ENCODE measurements at regions not wholly inside any gene's neighbourhood (a gene's known extent, or its start where the extent isn't known, plus 50 kb on each side); places are given as distances from the start of the nearest gene placed in this dataset.
"Not testable (repeated sequence)": the region's sequence is repeated elsewhere in the genome, so short reads cannot be mapped to it uniquely, and the experiment has no call there.

- H3K27me3 ChIP-seq (ENCODE audit: control insufficient read depth, insufficient read depth, low read length); POLR2A ChIA-PET; DNase-seq (ENCODE audit: low read depth, low spot score); H3K4me3 ChIP-seq (ENCODE audit: low read depth, low read length); H3K9me3 ChIP-seq (ENCODE audit: control insufficient read depth, insufficient read depth, low read length); H3K27ac ChIP-seq (ENCODE audit: low read depth, low read length); CTCF ChIA-PET: not testable (repeated sequence)
These were observed 114.5 kb upstream of the VOPP1 start for GRCh38 chr7:55686771-55687170.

DNA sequence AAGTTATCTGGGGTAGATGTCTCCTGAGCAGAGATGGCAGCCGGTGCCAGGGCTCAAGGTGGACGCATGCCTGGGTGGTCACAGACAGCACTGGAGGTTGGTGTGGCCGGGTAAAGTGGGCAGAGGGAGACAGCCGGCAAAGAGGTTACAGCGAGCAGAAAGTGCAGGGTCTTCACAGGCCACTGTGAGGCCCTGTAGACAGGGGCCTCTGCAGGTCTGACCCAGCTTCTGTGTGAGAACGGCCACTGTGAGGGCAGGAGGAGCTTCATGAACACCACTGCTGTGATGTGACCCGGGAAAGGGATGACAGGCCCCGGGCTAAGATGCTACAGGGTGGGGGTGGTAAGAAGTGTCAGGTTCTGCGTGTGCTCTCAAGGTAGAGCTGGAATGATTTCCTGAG, 111.2 kb upstream of the VOPP1 start:
- POLR2A ChIA-PET; H3K27me3 ChIP-seq (ENCODE audit: control insufficient read depth, insufficient read depth, low read length); CTCF ChIA-PET; H3K27ac ChIP-seq (ENCODE audit: low read depth, low read length); DNase-seq (ENCODE audit: low read depth, low spot score); H3K4me3 ChIP-seq (ENCODE audit: low read depth, low read length); H3K9me3 ChIP-seq (ENCODE audit: control insufficient read depth, insufficient read depth, low read length): not testable (repeated sequence)

GRCh38 chr7:55675589-55675988, 103.3 kb upstream of the VOPP1 start:
- DNase-seq (ENCODE audit: low read depth, low spot score); POLR2A ChIA-PET: not testable (repeated sequence)

GRCh38 chr7:55673525-55673924, 101.2 kb upstream of the VOPP1 start:
- H3K27ac ChIP-seq (ENCODE audit: low read depth, low read length); H3K4me3 ChIP-seq (ENCODE audit: low read depth, low read length); POLR2A ChIA-PET; H3K27me3 ChIP-seq (ENCODE audit: control insufficient read depth, insufficient read depth, low read length); H3K9me3 ChIP-seq (ENCODE audit: control insufficient read depth, insufficient read depth, low read length); DNase-seq (ENCODE audit: low read depth, low spot score): not testable (repeated sequence)
- CTCF ChIA-PET, result interaction anchor here (0.5 kb wide), 1 partner anchor 458 kb away, joined by 5 read pairs; no protein-coding TSS in a partner anchor

More at GRCh38 chr7:55675589-55675988, 103.3 kb upstream of the VOPP1 start:
- H3K27ac ChIP-seq (ENCODE audit: low read depth, low read length); CTCF ChIA-PET; H3K9me3 ChIP-seq (ENCODE audit: control insufficient read depth, insufficient read depth, low read length); H3K27me3 ChIP-seq (ENCODE audit: control insufficient read depth, insufficient read depth, low read length); H3K4me3 ChIP-seq (ENCODE audit: low read depth, low read length): not testable (repeated sequence)

- H3K4me3 ChIP-seq (ENCODE audit: low read depth, low read length); H3K9me3 ChIP-seq (ENCODE audit: control insufficient read depth, insufficient read depth, low read length); DNase-seq (ENCODE audit: low read depth, low spot score); POLR2A ChIA-PET; H3K27ac ChIP-seq (ENCODE audit: low read depth, low read length); H3K27me3 ChIP-seq (ENCODE audit: control insufficient read depth, insufficient read depth, low read length); CTCF ChIA-PET: not testable (repeated sequence)
These were observed 99.8 kb upstream of the VOPP1 start for GRCh38 chr7:55672084-55672483.

GRCh38 chr7:55657654-55658053, 85.4 kb upstream of the VOPP1 start:
- H3K27me3 ChIP-seq (ENCODE audit: control insufficient read depth, insufficient read depth, low read length), result no peaks in the 10 kb centered on the region
- no peaks in the 10 kb centered on the region for H3K9me3 ChIP-seq (ENCODE audit: control insufficient read depth, insufficient read depth, low read length)
- no peak overlapping the region for H3K27ac ChIP-seq (ENCODE audit: low read depth, low read length)
- DNase-seq (ENCODE audit: low read depth, low spot score), result no peak
- POLR2A ChIA-PET, result no interaction called here
- no peak for TF ChIP-seq CTCF (IDR thresholded peaks at IDR 0.05; ENCODE audit: low read depth, low read length)
- CTCF ChIA-PET, result interaction anchor here (0.7 kb wide), 1 partner anchor 306 kb away, joined by 4 read pairs; no protein-coding TSS in a partner anchor
- H3K4me3 ChIP-seq (ENCODE audit: low read depth, low read length), result no peak overlapping the region

DNA sequence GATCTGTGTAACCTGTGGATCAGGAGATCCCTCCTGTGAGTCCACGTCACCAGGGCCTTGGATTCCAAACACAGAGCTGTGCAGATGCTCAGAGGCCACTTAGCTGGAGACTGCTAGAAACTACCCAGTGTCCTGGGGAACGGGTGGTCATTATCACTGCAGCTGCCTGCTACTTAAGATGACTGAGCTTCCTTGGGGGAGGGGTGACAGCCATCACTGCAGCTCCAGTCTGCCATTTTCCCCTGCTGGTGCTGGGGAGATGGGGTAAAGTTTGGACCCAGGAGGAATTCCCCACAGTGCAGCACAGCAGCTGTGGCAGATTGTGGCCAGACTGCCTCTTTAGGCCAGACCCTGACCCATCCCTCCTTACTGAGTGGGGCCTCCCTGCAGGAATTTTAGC, 78.8 kb upstream of the VOPP1 start:
- Histone ChIP-seq H3K9me3 (ENCODE audit: control insufficient read depth, insufficient read depth, low read length) (no peaks in the 10 kb centered on the region), H3K4me3 (ENCODE audit: low read depth, low read length) (no peak overlapping the region), H3K27ac (ENCODE audit: low read depth, low read length) (no peak overlapping the region), H3K27me3 (ENCODE audit: control insufficient read depth, insufficient read depth, low read length) (peaks cover 2% of the 10 kb centered on the region)
- DNase-seq (ENCODE audit: low read depth, low spot score), result no peak
- no peak for TF ChIP-seq CTCF (IDR thresholded peaks at IDR 0.05; ENCODE audit: low read depth, low read length)
- CTCF ChIA-PET, result no interaction called here
- POLR2A ChIA-PET, result no interaction called here

GRCh38 chr7:55649238-55649637, 76.9 kb upstream of the VOPP1 start:
- POLR2A ChIA-PET, result no interaction called here
- CTCF ChIA-PET, result interaction anchor here (1.0 kb wide), 1 partner anchor 9 kb away, joined by 3 read pairs; no protein-coding TSS in a partner anchor
- Histone ChIP-seq H3K27me3 (ENCODE audit: control insufficient read depth, insufficient read depth, low read length) (peaks cover 2% of the 10 kb centered on the region), H3K9me3 (ENCODE audit: control insufficient read depth, insufficient read depth, low read length) (no peaks in the 10 kb centered on the region), H3K4me3 (ENCODE audit: low read depth, low read length) (no peak overlapping the region), H3K27ac (ENCODE audit: low read depth, low read length) (no peak overlapping the region)
- DNase-seq (ENCODE audit: low read depth, low spot score), result no peak
- TF ChIP-seq CTCF (IDR thresholded peaks at IDR 0.05; ENCODE audit: low read depth, low read length), result no peak

Data from AG04450 (cell line).